Ovary (tissue), 3 donors: ENCODE measurements at regions not wholly inside any gene's neighbourhood (a gene's known extent, or its start where the extent isn't known, plus 50 kb on each side); places are given as distances from the start of the nearest gene placed in this dataset.

Experiments
- EP300 ChIP-seq: sonication (generic); formaldehyde crosslinking; IDR thresholded peaks from one replicate; pipeline ENCODE4 v1.6.1; 2017; ENCODE audit warnings: antibody characterized with exemption
- POLR2A ChIP-seq: fragments of 450-650 bp; IDR thresholded peaks from one replicate; pipeline ENCODE4 v1.6.1; 2017; ENCODE audit warnings: antibody characterized with exemption, mild to moderate bottlenecking, moderate library complexity
- TF ChIP-seq, protein P1 (sequence below), 3 donors: fragments of 450-650 bp in 2 of 3; fragments of 200-600 bp in 1 of 3; IDR thresholded peaks; one replicate each; pipeline versions ENCODE4 v1.5.1 to v1.8.0; 2016 to 2022; ENCODE audit warnings: antibody characterized with exemption in 3 of 3, mild to moderate bottlenecking in 1 of 3
- donor health status: DM: no; HTN: no; CAD: no.

DNA sequence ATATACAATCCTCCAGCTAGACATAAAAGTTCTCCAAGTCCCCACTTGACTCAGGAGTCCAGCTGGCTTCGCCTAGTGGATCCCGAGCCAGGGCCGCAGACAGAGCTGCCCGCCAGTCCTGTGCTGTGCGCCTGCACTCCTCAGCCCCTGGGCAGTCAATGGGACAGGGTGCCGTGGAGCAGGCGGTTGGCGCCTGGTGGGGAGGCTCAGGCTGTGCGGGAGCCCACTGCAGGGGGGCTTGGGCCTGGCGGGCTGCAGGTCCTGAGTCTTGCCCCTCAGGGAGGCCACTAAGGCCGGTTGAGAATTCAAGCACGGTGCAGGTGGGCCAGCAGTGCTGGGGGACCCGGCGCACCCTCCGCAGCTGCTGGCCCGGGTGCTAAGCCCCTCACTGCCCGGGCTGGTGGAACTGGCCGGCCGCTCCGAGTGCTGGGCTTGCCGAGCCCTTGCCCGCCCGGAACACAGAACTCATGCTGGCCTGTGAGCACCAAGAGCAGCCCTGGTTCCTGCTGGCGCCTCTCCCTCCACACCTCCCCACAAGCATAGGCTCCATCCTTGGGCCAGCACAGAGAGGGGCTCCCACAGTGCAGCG is 884.8 kb upstream of the LRRC4C start:
- TF ChIP-seq, protein P1, sequence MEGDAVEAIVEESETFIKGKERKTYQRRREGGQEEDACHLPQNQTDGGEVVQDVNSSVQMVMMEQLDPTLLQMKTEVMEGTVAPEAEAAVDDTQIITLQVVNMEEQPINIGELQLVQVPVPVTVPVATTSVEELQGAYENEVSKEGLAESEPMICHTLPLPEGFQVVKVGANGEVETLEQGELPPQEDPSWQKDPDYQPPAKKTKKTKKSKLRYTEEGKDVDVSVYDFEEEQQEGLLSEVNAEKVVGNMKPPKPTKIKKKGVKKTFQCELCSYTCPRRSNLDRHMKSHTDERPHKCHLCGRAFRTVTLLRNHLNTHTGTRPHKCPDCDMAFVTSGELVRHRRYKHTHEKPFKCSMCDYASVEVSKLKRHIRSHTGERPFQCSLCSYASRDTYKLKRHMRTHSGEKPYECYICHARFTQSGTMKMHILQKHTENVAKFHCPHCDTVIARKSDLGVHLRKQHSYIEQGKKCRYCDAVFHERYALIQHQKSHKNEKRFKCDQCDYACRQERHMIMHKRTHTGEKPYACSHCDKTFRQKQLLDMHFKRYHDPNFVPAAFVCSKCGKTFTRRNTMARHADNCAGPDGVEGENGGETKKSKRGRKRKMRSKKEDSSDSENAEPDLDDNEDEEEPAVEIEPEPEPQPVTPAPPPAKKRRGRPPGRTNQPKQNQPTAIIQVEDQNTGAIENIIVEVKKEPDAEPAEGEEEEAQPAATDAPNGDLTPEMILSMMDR (IDR thresholded peaks at IDR 0.05), result no peak
- TF ChIP-seq EP300, result no peak
- no peak for TF ChIP-seq POLR2A
